GM18507 (cell line): ENCODE measurements at regions not wholly inside any gene's neighbourhood (a gene's known extent, or its start where the extent isn't known, plus 50 kb on each side); places are given as distances from the start of the nearest gene placed in this dataset.
"Not testable (repeated sequence)": the region's sequence is repeated elsewhere in the genome, so short reads cannot be mapped to it uniquely, and the experiment has no call there.

ENCODE experiments used
- DNase-seq: peaks from one replicate; pipeline ENCODE4 v3.0.0; 2011; ENCODE audit warnings: low read depth; ENCODE audit not compliant: insufficient read length; ENCODE audit errors: extremely low spot score
- FAIRE-seq: peaks from 2 replicates; lab custom pipeline; 2011; peaks lifted over from hg19 to GRCh38; lab: Jason Lieb, UNC

- not testable (repeated sequence) for FAIRE-seq
Measured at GRCh38 chr11:134953417-134953970, 541.5 kb upstream of the B3GAT1 start.

GRCh38 chr11:134951305-134951700 lies 539.3 kb upstream of the B3GAT1 start:
- no peak for DNase-seq
- no peak for FAIRE-seq

More at GRCh38 chr11:134953417-134953970, 541.5 kb upstream of the B3GAT1 start:
- not testable (repeated sequence) for DNase-seq

- no peak for FAIRE-seq
- DNase-seq = no peak
Measured at GRCh38 chr11:134950692-134951304, 538.8 kb upstream of the B3GAT1 start.

- DNase-seq (no peak), FAIRE-seq (no peak)
Measured at GRCh38 chr11:134949121-134950090, 537.4 kb upstream of the B3GAT1 start.

GRCh38 chr11:134947556-134947955 lies 535.5 kb upstream of the B3GAT1 start:
- FAIRE-seq (no peak), DNase-seq (no peak)

GRCh38 chr11:134945993-134946392 lies 534.0 kb upstream of the B3GAT1 start:
- DNase-seq = no peak
- FAIRE-seq = no peak

- no peak for DNase-seq
- no peak for FAIRE-seq
Measured at GRCh38 chr11:134944986-134945385, 532.9 kb upstream of the B3GAT1 start.

- FAIRE-seq (no peak), DNase-seq (no peak)
Measured at GRCh38 chr11:134944131-134944530, 532.1 kb upstream of the B3GAT1 start.

- DNase-seq (no peak), FAIRE-seq (no peak)
Measured at GRCh38 chr11:134943544-134943943, 531.5 kb upstream of the B3GAT1 start.

GRCh38 chr11:134942681-134943080 lies 530.6 kb upstream of the B3GAT1 start:
- FAIRE-seq (no peak), DNase-seq (no peak)

GRCh38 chr11:134941936-134942600 lies 530.0 kb upstream of the B3GAT1 start:
- DNase-seq, FAIRE-seq: not testable (repeated sequence)

GRCh38 chr11:134941326-134941725 lies 529.3 kb upstream of the B3GAT1 start:
- DNase-seq = no peak

GRCh38 chr11:134940441-134941126 lies 528.5 kb upstream of the B3GAT1 start:
- no peak for DNase-seq
- no peak for FAIRE-seq

More at GRCh38 chr11:134941326-134941725, 529.3 kb upstream of the B3GAT1 start:
- FAIRE-seq = no peak

GRCh38 chr11:134939905-134940304 lies 527.9 kb upstream of the B3GAT1 start:
- DNase-seq = no peak
- FAIRE-seq = no peak

- FAIRE-seq (no peak), DNase-seq (no peak)
Measured at GRCh38 chr11:134939031-134939430, 527.0 kb upstream of the B3GAT1 start.

GRCh38 chr11:134938212-134938611 lies 526.2 kb upstream of the B3GAT1 start:
- DNase-seq (no peak), FAIRE-seq (no peak)

GRCh38 chr11:134937193-134937592 lies 525.2 kb upstream of the B3GAT1 start:
- DNase-seq, FAIRE-seq: not testable (repeated sequence)

- no peak for DNase-seq
- FAIRE-seq = no peak
Measured at GRCh38 chr11:134932761-134933160, 520.7 kb upstream of the B3GAT1 start.

GRCh38 chr11:134925432-134925831 lies 513.4 kb upstream of the B3GAT1 start:
- DNase-seq (no peak), FAIRE-seq (no peak)
